Activated CD4-positive, alpha-beta T cell treated with anti-CD3 and anti-CD28 coated beads, Interleukin-2, amount 10 ng/mL, durations not matched to agents 24 days and 14 days (primary cell): ENCODE measurements at regions not wholly inside any gene's neighbourhood (a gene's known extent, or its start where the extent isn't known, plus 50 kb on each side); places are given as distances from the start of the nearest gene placed in this dataset.

Source experiments
- DNase-seq: peaks from one replicate; pipeline ENCODE4 v3.0.0; 2022
- H3K27ac Mint-ChIP-seq: one replicate; pipeline ENCODE4 v1.8.0; 2022; ENCODE audit warnings: mild to moderate bottlenecking, mixed read lengths
- H3K27me3 Mint-ChIP-seq: one replicate; pipeline ENCODE4 v1.8.0; 2022; ENCODE audit warnings: mixed read lengths
- H3K36me3 Mint-ChIP-seq: one replicate; pipeline ENCODE4 v1.8.0; 2022; ENCODE audit warnings: low read depth, mild to moderate bottlenecking, mixed read lengths
- H3K4me1 Mint-ChIP-seq: one replicate; pipeline ENCODE4 v1.8.0; 2021; ENCODE audit warnings: mixed read lengths
- H3K4me3 Mint-ChIP-seq: one replicate; pipeline ENCODE4 v1.8.0; 2022; ENCODE audit warnings: mild to moderate bottlenecking, moderate library complexity, mixed read lengths
- H3K9me3 Mint-ChIP-seq: one replicate; pipeline ENCODE4 v1.8.0; 2021; ENCODE audit warnings: mixed read lengths
- intact Hi-C: fragments of 100-400 bp; cut with micrococcal nuclease; formaldehyde crosslinking; loops from one replicate; pipeline ENCODE4 v1.15.1; 2023

DNA sequence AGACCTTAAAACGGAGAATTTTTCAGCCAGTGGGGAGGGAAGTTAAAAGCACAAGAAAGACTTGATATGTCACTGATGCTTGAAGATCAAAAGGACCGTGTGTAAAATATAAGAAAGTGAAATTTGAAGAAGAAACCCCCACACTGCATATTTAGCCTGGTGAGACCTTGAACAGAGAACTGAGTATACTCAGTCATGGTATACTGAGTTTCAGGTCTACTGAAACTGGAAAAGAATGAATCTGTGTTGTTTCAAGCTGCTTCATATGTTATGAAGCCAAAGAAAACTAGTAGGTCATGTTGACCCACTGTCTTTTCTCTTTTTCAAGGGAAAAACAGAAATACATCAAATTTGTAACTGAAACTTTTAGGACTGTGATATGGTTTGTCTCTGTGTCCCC is 443.8 kb upstream of the GJE1 start:
- no peaks in the 10 kb centered on the region for H3K27me3 Mint-ChIP-seq
- H3K36me3 Mint-ChIP-seq = no peaks in the 10 kb centered on the region
- intact Hi-C loops = no loop called here
- no peaks in the 10 kb centered on the region for H3K9me3 Mint-ChIP-seq
- DNase-seq = no peak
- H3K4me3 Mint-ChIP-seq = no peak overlapping the region
- H3K4me1 Mint-ChIP-seq = no peaks in the 10 kb centered on the region
- no peak overlapping the region for H3K27ac Mint-ChIP-seq

DNA sequence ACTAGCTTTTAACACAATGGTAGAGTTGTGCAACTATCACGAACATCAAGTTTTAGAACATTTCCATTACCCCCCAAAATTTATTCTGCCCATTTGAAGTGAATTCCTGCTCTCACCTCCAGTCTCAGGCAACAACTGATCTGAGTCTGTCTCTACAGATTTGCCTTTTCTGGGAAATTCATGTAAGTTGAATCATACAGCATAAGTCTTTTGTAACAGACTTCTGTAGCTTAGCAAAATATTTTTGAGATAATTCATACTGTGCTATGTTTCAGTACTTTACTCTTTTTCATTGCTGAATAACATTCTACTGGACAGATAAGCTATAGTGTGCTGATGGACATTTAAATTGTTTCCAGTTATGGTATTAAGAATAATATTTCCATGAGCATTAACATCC is 447.3 kb upstream of the GJE1 start:
- Mint-ChIP-seq H3K27me3 (no peaks in the 10 kb centered on the region), H3K36me3 (no peaks in the 10 kb centered on the region), H3K4me1 (no peaks in the 10 kb centered on the region), H3K27ac (no peak overlapping the region), H3K4me3 (no peak overlapping the region), H3K9me3 (no peaks in the 10 kb centered on the region)
- intact Hi-C loops = no loop called here
- no peak for DNase-seq

DNA sequence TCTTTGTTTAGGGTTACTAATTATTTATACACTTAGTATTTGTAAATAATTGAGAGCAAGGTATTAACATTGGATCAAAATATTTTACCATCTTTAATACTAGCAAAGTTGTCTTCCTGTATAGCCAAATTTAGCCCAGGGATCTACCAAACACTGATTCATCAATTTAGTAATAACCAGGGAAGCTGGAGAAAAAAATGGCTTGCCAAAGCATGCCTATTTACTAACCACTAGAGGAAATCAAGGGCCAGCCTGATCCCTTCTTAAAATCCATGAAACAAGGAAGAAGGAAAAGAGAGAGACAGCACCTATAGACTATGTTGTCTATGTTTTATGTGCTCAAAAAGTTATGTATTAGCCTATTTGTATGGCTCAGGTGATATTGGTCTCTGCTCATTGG is 450.3 kb upstream of the GJE1 start:
- Mint-ChIP-seq H3K27ac (no peak overlapping the region), H3K4me3 (no peak overlapping the region), H3K4me1 (no peaks in the 10 kb centered on the region), H3K36me3 (no peaks in the 10 kb centered on the region), H3K27me3 (no peaks in the 10 kb centered on the region), H3K9me3 (no peaks in the 10 kb centered on the region)
- intact Hi-C loops = no loop called here
- DNase-seq = no peak

GRCh38 chr6:141677598-141678211 is 455.0 kb upstream of the GJE1 start:
- H3K4me1 Mint-ChIP-seq = no peaks in the 10 kb centered on the region
- H3K9me3 Mint-ChIP-seq = no peaks in the 10 kb centered on the region
- no peaks in the 10 kb centered on the region for H3K27me3 Mint-ChIP-seq
- intact Hi-C loops = loop anchor here (2.0 kb wide), 1 partner anchor 435 kb away; no protein-coding TSS in a partner anchor
- DNase-seq = no peak
- no peaks in the 10 kb centered on the region for H3K36me3 Mint-ChIP-seq
- no peak overlapping the region for H3K4me3 Mint-ChIP-seq
- H3K27ac Mint-ChIP-seq = no peak overlapping the region

DNA sequence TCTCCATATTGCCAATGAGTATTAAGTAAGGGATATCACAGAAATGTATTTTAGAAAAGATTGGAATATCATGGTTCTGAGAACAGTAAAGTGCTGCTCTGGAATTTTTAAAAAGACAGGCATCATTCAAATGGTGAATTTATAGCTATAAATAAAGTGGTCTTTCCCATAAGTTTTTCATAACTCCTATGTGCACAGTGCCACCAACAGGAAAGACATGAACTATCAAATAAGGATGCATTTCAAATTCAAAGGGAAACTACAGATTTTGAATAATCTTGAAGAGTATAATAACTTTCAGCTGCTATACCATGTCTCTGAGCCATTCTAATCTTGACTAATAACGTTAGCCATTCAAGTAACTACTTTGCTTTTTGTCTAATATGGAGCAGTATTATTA is 456.8 kb upstream of the GJE1 start:
- H3K9me3 Mint-ChIP-seq = no peaks in the 10 kb centered on the region
- H3K4me1 Mint-ChIP-seq = no peaks in the 10 kb centered on the region
- no peaks in the 10 kb centered on the region for H3K36me3 Mint-ChIP-seq
- no peak for DNase-seq
- H3K27me3 Mint-ChIP-seq = no peaks in the 10 kb centered on the region
- H3K4me3 Mint-ChIP-seq = no peak overlapping the region
- intact Hi-C loops = no loop called here
- no peak overlapping the region for H3K27ac Mint-ChIP-seq

GRCh38 chr6:141669141-141669540 is 463.6 kb upstream of the GJE1 start:
- Mint-ChIP-seq H3K27ac (no peak overlapping the region), H3K4me3 (no peak overlapping the region), H3K36me3 (no peaks in the 10 kb centered on the region), H3K9me3 (no peaks in the 10 kb centered on the region), H3K27me3 (no peaks in the 10 kb centered on the region), H3K4me1 (no peaks in the 10 kb centered on the region)
- no peak for DNase-seq
- intact Hi-C loops = no loop called here

DNA sequence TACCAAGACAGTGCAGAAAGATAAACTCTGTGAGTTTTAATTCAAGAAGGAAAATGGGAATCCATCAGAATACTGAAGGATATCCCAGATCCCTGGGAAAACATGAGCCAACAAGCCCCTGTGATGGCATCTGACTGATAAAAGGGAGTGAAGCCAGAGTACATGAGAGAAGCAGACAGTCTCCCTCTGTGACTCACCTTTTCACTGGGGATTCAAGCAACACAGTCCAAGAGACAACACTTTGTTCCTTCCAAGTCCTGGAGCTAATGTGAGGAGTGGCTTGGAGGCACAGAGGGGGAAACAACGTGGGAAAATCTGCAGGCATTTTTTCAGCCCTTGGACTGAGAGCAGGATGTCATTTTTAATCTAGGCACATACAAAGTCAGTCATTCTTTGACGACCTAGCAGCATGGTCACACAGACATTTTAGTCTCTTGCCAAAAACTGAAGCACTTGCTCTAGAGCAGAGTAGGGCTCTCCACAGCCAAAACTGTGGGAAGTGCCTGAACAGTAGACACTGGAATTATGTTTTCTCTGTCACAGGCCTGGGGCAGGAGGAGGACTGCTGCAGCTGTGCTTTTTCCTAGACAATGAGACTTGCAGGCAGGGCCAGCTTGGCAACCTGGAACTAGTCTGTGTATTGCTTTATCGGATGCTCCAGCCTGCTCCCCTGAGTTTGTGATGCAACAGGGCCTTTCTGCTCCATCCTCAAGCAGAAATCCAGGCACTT is 465.0 kb upstream of the GJE1 start:
- Mint-ChIP-seq H3K9me3 (no peaks in the 10 kb centered on the region), H3K36me3 (no peaks in the 10 kb centered on the region), H3K27ac (no peak overlapping the region), H3K27me3 (no peaks in the 10 kb centered on the region), H3K4me3 (no peak overlapping the region), H3K4me1 (no peaks in the 10 kb centered on the region)
- intact Hi-C loops = no loop called here
- DNase-seq = no peak

- Mint-ChIP-seq H3K36me3 (no peaks in the 10 kb centered on the region), H3K27ac (no peak overlapping the region), H3K4me1 (no peaks in the 10 kb centered on the region), H3K4me3 (no peak overlapping the region), H3K27me3 (no peaks in the 10 kb centered on the region), H3K9me3 (no peaks in the 10 kb centered on the region)
- intact Hi-C loops = no loop called here
- DNase-seq = no peak
These were observed 466.5 kb upstream of the GJE1 start for GRCh38 chr6:141666187-141666586.

- H3K36me3 Mint-ChIP-seq = no peaks in the 10 kb centered on the region
- DNase-seq = no peak
- H3K4me1 Mint-ChIP-seq = no peaks in the 10 kb centered on the region
- no peaks in the 10 kb centered on the region for H3K9me3 Mint-ChIP-seq
- H3K4me3 Mint-ChIP-seq = no peak overlapping the region
- H3K27me3 Mint-ChIP-seq = no peaks in the 10 kb centered on the region
- H3K27ac Mint-ChIP-seq = no peak overlapping the region
- intact Hi-C loops = no loop called here
These were observed 468.0 kb upstream of the GJE1 start for GRCh38 chr6:141664744-141665143.

- Mint-ChIP-seq H3K4me1 (no peaks in the 10 kb centered on the region), H3K9me3 (no peaks in the 10 kb centered on the region), H3K36me3 (no peaks in the 10 kb centered on the region), H3K27me3 (no peaks in the 10 kb centered on the region), H3K4me3 (no peak overlapping the region), H3K27ac (no peak overlapping the region)
- DNase-seq = no peak
- intact Hi-C loops = no loop called here
These were observed 473.1 kb upstream of the GJE1 start for GRCh38 chr6:141659582-141659981.

DNA sequence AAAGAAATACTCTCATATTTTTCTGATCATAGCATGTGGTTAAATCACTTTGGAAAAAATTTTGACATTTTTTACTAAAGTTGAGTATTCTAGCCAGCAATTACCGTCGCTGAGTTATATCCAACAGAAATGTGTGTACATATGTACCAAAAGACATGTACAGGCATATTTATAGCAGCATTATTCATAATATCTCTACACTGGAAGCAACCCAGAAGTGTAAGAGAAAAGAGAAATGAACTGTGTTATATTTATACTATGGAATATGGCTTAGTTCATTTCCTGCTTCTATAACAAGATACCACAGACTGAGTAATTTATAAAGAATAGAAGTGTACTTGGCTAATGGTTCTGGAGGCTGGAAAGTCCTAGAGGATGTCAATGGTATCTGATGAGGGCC is 474.0 kb upstream of the GJE1 start:
- Mint-ChIP-seq H3K4me1 (no peaks in the 10 kb centered on the region), H3K36me3 (no peaks in the 10 kb centered on the region), H3K9me3 (no peaks in the 10 kb centered on the region), H3K27me3 (no peaks in the 10 kb centered on the region), H3K4me3 (no peak overlapping the region), H3K27ac (no peak overlapping the region)
- intact Hi-C loops = no loop called here
- DNase-seq = no peak

DNA sequence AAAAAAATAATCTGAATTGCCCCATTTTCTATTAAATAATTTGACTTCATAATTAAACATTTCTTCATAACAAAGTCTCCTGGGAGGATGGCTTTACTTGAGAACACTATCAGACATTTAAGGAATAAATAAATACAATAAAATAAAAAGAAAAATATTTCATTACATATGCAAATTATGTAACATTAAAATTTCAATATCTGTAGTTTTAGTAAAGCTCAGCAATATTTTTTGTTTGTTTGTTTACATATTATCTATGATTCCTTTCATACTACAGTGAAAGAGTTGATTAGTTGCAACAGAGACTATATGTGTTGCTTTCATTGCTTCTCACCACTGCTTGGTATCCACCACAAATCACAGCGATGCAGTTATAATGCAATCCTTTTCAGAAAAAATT is 474.9 kb upstream of the GJE1 start:
- DNase-seq = no peak
- H3K4me1 Mint-ChIP-seq = no peaks in the 10 kb centered on the region
- no peak overlapping the region for H3K4me3 Mint-ChIP-seq
- no peaks in the 10 kb centered on the region for H3K27me3 Mint-ChIP-seq
- H3K36me3 Mint-ChIP-seq = no peaks in the 10 kb centered on the region
- H3K9me3 Mint-ChIP-seq = no peaks in the 10 kb centered on the region
- H3K27ac Mint-ChIP-seq = no peak overlapping the region
- intact Hi-C loops = no loop called here

- H3K27ac Mint-ChIP-seq = no peak overlapping the region
- no peaks in the 10 kb centered on the region for H3K4me1 Mint-ChIP-seq
- no peak overlapping the region for H3K4me3 Mint-ChIP-seq
- no peaks in the 10 kb centered on the region for H3K27me3 Mint-ChIP-seq
- H3K36me3 Mint-ChIP-seq = no peaks in the 10 kb centered on the region
- no peak for DNase-seq
- no peaks in the 10 kb centered on the region for H3K9me3 Mint-ChIP-seq
- intact Hi-C loops = no loop called here
These were observed 479.1 kb upstream of the GJE1 start for GRCh38 chr6:141653590-141653989.

DNA sequence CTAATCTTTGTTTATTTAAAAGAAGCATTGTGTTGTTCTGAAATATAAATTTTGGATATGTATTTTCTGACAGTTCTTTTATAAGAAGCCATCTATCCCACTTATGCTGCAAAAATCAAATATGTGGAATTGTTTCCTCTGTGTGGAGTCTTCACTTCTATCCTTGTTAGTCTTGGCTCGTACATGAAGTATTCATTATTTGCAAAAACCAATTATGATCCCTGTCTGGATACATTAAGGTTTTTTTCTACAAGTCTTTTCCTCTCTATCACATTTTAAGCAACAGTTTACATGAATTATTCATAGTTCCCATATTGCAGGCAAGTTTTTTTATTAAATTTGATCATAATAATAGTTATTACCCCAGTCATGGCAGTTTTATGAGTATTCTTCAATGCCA is 490.8 kb upstream of the GJE1 start:
- no peaks in the 10 kb centered on the region for H3K27me3 Mint-ChIP-seq
- intact Hi-C loops = no loop called here
- no peak overlapping the region for H3K4me3 Mint-ChIP-seq
- no peaks in the 10 kb centered on the region for H3K9me3 Mint-ChIP-seq
- no peaks in the 10 kb centered on the region for H3K36me3 Mint-ChIP-seq
- H3K4me1 Mint-ChIP-seq = no peaks in the 10 kb centered on the region
- H3K27ac Mint-ChIP-seq = no peak overlapping the region
- no peak for DNase-seq

- Mint-ChIP-seq H3K9me3 (no peaks in the 10 kb centered on the region), H3K4me3 (no peak overlapping the region), H3K27ac (no peak overlapping the region), H3K36me3 (no peaks in the 10 kb centered on the region), H3K4me1 (no peaks in the 10 kb centered on the region), H3K27me3 (no peaks in the 10 kb centered on the region)
- intact Hi-C loops = no loop called here
- DNase-seq = no peak
These were observed 491.3 kb upstream of the GJE1 start for GRCh38 chr6:141641406-141641805.
